GM21576 (cell line): ENCODE measurements at regions not wholly inside any gene's neighbourhood (a gene's known extent, or its start where the extent isn't known, plus 50 kb on each side); places are given as distances from the start of the nearest gene placed in this dataset.
"Not testable (repeated sequence)": the region's sequence is repeated elsewhere in the genome, so short reads cannot be mapped to it uniquely, and the experiment has no call there.

ENCODE experiments used
- ATAC-seq: cut with Tn5 transposase; IDR thresholded peaks from one replicate; pipeline ENCODE4 v1.9.1; 2021; ENCODE audit warnings: mild to moderate bottlenecking, moderate library complexity; ENCODE audit not compliant: unreplicated experiment

DNA sequence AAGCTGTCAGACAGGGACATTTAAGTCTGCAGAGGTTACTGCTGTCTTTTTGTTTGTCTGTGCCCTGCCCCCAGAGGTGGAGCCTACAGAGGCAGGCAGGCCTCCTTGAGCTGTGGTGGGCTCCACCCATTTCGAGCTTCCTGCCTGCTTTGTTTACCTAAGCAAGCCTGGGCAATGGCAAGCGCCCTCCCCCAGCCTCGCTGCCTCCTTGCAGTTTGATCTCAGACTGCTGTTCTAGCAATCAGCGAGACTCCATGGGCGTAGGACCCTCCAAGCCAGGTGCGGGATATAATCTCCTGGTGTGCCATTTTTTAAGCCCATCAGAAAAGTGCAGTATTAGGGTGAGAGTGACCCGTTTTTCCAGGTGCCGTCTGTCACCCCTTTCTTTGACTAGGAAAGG, 53.6 kb upstream of the EDA2R start:
- ATAC-seq: not testable (repeated sequence)
